Astrocyte of the spinal cord (primary cell): ENCODE measurements at regions not wholly inside any gene's neighbourhood (a gene's known extent, or its start where the extent isn't known, plus 50 kb on each side); places are given as distances from the start of the nearest gene placed in this dataset.

Experiments
- DNase-seq: peaks from one replicate; pipeline ENCODE4 v3.0.0; 2011; ENCODE audit warnings: low read depth, low spot score
- H3K4me3 ChIP-seq: 2 replicates; pipeline ENCODE4 v1.5.1; 2011; ENCODE audit warnings: low read depth, mild to moderate bottlenecking, low read length, moderate library complexity
- in situ Hi-C: cut with HindIII; loops from 2 replicates; pipeline ENCODE4 v1.10.0; 2017; ENCODE audit warnings: low sequenced_read_pairs
- TF ChIP-seq, protein P1 (sequence below): IDR thresholded peaks from 2 replicates; pipeline ENCODE4 v1.5.1; 2012; ENCODE audit warnings: low read depth, mild to moderate bottlenecking, low read length, inconsistent platforms

DNA sequence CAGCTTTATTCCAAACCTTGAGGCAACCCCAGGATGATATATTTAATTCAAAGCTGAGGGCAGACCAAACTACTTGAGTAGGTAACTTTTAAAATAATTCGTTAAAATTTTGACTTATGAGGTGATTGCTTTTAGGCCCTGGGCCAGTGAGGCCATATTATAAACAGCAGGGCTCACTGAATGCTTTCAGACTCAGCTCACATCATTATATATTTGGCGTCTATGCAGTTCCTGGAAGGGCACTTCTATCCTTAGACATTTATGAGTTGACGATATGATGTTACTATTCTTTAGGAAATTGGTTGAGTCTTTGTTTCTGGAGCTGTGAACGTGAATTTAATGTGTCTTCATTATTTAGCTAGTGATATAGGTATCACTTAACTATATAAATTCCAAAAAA lies 400.1 kb downstream of the PDHA2 start:
- TF ChIP-seq, protein P1, sequence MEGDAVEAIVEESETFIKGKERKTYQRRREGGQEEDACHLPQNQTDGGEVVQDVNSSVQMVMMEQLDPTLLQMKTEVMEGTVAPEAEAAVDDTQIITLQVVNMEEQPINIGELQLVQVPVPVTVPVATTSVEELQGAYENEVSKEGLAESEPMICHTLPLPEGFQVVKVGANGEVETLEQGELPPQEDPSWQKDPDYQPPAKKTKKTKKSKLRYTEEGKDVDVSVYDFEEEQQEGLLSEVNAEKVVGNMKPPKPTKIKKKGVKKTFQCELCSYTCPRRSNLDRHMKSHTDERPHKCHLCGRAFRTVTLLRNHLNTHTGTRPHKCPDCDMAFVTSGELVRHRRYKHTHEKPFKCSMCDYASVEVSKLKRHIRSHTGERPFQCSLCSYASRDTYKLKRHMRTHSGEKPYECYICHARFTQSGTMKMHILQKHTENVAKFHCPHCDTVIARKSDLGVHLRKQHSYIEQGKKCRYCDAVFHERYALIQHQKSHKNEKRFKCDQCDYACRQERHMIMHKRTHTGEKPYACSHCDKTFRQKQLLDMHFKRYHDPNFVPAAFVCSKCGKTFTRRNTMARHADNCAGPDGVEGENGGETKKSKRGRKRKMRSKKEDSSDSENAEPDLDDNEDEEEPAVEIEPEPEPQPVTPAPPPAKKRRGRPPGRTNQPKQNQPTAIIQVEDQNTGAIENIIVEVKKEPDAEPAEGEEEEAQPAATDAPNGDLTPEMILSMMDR: no peak
- DNase-seq: no peak
- no peak overlapping the region for H3K4me3 ChIP-seq
- in situ Hi-C loops: no loop called here

DNA sequence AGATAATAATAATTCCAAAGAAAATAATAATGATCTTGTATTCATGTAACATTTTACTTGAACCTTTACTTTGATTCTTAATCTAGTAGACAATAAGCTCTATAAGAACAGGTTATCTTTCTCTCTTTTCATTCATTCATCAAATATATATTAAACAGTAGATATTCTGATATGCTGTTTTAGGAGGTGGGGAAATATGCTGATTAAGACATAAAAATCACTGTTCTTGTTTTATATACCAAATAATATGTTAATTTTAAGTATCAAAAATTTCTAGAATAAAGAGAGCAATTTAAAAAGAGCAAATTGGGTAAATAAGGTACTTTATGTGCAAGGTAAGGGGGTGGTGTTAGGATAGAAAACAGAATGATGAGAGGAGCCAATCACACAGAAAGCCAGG lies 401.9 kb downstream of the PDHA2 start:
- DNase-seq: no peak
- TF ChIP-seq, protein P1: no peak
- in situ Hi-C loops: no loop called here
- H3K4me3 ChIP-seq: no peak overlapping the region

- in situ Hi-C loops: no loop called here
- TF ChIP-seq, protein P1: no peak
- DNase-seq: no peak
- H3K4me3 ChIP-seq: no peak overlapping the region
Measured at GRCh38 chr4:96247096-96247495, 407.2 kb downstream of the PDHA2 start.

GRCh38 chr4:96248225-96248624 lies 408.3 kb downstream of the PDHA2 start:
- in situ Hi-C loops: no loop called here
- no peak overlapping the region for H3K4me3 ChIP-seq
- TF ChIP-seq, protein P1: no peak

DNA sequence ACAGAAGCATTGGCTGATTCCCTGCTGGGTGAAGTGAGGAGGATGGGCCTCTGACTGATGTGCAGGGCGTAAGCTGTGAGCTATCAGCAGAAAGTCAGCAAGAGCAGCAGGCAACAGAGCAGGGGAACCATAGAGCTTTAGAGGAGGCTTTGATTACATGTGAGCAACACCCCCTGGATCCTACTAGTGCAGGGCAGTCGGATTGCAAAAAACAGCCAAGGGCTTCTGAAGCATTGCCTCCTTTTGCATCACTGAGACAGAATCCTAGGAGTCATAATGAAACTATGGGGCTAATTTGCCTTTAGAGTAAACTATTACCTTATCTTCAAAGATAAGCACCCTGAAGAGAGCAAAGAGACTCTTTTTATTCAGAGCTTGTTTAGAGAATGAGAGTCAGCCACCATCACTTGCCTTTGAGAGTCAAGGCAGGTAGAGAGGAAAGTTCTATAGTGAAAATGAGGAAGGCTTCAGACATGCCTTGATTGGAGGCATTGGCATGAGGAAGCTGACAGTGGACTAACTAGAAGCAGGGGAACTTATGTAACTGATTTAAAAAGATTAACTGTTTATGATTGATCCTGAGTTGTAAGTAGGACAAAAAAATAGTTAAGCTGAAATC lies 420.3 kb downstream of the PDHA2 start:
- no peak overlapping the region for H3K4me3 ChIP-seq
- no peak for DNase-seq
- in situ Hi-C loops: no loop called here
- TF ChIP-seq, protein P1: no peak

More at GRCh38 chr4:96248225-96248624, 408.3 kb downstream of the PDHA2 start:
- no peak for DNase-seq

DNA sequence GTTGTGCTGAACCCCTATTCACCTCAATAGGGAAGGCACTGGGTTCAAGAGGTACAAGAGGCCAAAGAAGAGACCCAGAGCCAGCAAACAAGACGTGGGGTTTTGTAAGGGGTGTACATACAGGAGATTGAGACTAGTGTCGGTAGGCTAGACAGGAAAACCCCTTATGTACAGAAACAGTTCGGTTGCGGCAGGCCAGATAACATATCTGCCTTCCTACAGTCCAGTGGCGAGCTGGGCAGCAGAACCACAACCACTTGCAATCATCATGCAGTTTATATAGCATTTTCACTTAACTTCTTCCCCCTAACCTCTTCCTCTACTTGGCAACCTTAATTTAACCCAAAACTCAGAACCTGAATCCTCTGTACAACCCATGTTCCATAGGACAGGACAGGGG lies 422.2 kb downstream of the PDHA2 start:
- H3K4me3 ChIP-seq: no peak overlapping the region
- in situ Hi-C loops: no loop called here
- TF ChIP-seq, protein P1: no peak

More for the DNA sequence above, 422.2 kb downstream of the PDHA2 start:
- no peak for DNase-seq
